ENCODE measurements at regions not wholly inside any gene's neighbourhood (a gene's known extent, or its start where the extent isn't known, plus 50 kb on each side); places are given as distances from the start of the nearest gene placed in this dataset.

DNA sequence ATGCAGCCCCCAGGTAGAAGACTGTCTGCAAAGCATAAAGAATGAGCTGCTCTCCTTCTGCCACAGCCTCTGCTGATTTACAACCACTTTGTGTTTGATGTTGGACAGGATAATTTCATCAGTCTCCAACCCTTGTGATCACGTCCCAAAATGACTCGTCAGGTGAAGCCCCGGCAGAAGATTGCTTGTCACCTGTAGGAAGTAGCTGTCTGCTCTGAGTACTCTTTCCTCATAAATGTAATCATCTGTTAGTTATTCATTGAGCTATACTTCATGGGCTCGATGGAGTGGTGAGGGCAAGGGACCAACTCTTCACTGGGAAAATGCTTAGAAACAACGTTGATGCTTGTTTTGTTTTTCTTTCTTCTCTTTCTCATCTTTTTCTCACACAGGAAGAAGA lies 290.9 kb upstream of the SP8 start:
- DNase-seq (no peak), ATAC-seq (ENCODE audit: low read depth) (no peak)
- H4K20me1 ChIP-seq (ENCODE audit: insufficient read depth, low read length), result no peaks in the 10 kb centered on the region
- H3K36me3 ChIP-seq (ENCODE audit: control insufficient read depth, insufficient read depth, low read length), result no peaks in the 10 kb centered on the region
- no peak overlapping the region for H3K9ac ChIP-seq (ENCODE audit: low read depth, low read length)
- no peak overlapping the region for H3K4me3 ChIP-seq (ENCODE audit: insufficient read depth, low read depth, low read length)
- H3K4me1 ChIP-seq (ENCODE audit: control insufficient read depth, insufficient read depth, low read length), result no peaks in the 10 kb centered on the region
- H3K23ac ChIP-seq (ENCODE audit: low read depth, low read length), result no peak overlapping the region
- no peak overlapping the region for H3K4ac ChIP-seq (ENCODE audit: low read depth, low read length)
- no peaks in the 10 kb centered on the region for H3K27me3 ChIP-seq (ENCODE audit: control insufficient read depth, insufficient read depth, low read length)
- H3K4me2 ChIP-seq (ENCODE audit: low read depth, low read length), result no peak overlapping the region
- H4K5ac ChIP-seq (ENCODE audit: low read depth, low read length), result no peak overlapping the region
- WGBS, 2 experiments (ENCODE audit: extremely low coverage in 2 of 2, insufficient read length in 1 of 2), result no CpG with 5 or more reads among the region's 5 CpGs
- H3K27ac ChIP-seq (ENCODE audit: insufficient read depth, low read length), result no peak overlapping the region
- H4K8ac ChIP-seq (ENCODE audit: low read depth in 2 of 2, low read length in 2 of 2), result no peak overlapping the region
- in situ Hi-C loops (cut with MboI; ENCODE audit: low sequenced_read_pairs) (no loop called here), intact Hi-C loops (cut with micrococcal nuclease) (no loop called here), dilution Hi-C loops (cut with HindIII; ENCODE audit: low sequenced_read_pairs, unreplicated experiment) (no loop called here)
- H3K9me3 ChIP-seq (ENCODE audit: control insufficient read depth, insufficient read depth, low read length), result peaks cover 17% of the 10 kb centered on the region
- H2BK5ac ChIP-seq (ENCODE audit: low read depth, low read length, poor library complexity, severe bottlenecking), result no peak overlapping the region
- H3K9me1 ChIP-seq (ENCODE audit: insufficient read depth, low read length), result no peaks in the 10 kb centered on the region
- no peak overlapping the region for H3K14ac ChIP-seq (replicated peaks; ENCODE audit: low read depth, low read length)
- ChIA-PET CTCF (no interaction called here), POLR2A (ENCODE audit: unreplicated experiment) (no interaction called here)
- H3K79me1 ChIP-seq (ENCODE audit: low read depth in 1 of 2, low read length in 2 of 2), result no peaks in the 10 kb centered on the region
- H2BK15ac ChIP-seq (ENCODE audit: low read depth, low read length), result no peak overlapping the region
- no peak overlapping the region for H2AK9ac ChIP-seq (replicated peaks; ENCODE audit: low read depth, low read length, poor library complexity)
- H4K91ac ChIP-seq (ENCODE audit: insufficient read depth, low read depth, low read length), result no peak overlapping the region
- no peak for TF ChIP-seq BHLHE40 (IDR thresholded peaks at IDR 0.05; ENCODE audit: low read depth, low read length)
- TF ChIP-seq RCOR1 (IDR thresholded peaks at IDR 0.05; ENCODE audit: insufficient replicate concordance, low read length), result no peak
- TF ChIP-seq MAZ (IDR thresholded peaks at IDR 0.05; ENCODE audit: borderline replicate concordance, low read depth, low read length), result no peak
- TF ChIP-seq NFE2L2 (IDR thresholded peaks at IDR 0.05; ENCODE audit: low read depth, low read length), result no peak
- no peak for TF ChIP-seq SMC3 (IDR thresholded peaks at IDR 0.05; ENCODE audit: low read depth, low read length)
- no peak for TF ChIP-seq RAD21 (IDR thresholded peaks at IDR 0.05; ENCODE audit: low read length)
- TF ChIP-seq, protein P1, sequence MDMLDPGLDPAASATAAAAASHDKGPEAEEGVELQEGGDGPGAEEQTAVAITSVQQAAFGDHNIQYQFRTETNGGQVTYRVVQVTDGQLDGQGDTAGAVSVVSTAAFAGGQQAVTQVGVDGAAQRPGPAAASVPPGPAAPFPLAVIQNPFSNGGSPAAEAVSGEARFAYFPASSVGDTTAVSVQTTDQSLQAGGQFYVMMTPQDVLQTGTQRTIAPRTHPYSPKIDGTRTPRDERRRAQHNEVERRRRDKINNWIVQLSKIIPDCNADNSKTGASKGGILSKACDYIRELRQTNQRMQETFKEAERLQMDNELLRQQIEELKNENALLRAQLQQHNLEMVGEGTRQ (IDR thresholded peaks at IDR 0.05; ENCODE audit: low read depth, low read length), result no peak
- TF ChIP-seq, protein P2, sequence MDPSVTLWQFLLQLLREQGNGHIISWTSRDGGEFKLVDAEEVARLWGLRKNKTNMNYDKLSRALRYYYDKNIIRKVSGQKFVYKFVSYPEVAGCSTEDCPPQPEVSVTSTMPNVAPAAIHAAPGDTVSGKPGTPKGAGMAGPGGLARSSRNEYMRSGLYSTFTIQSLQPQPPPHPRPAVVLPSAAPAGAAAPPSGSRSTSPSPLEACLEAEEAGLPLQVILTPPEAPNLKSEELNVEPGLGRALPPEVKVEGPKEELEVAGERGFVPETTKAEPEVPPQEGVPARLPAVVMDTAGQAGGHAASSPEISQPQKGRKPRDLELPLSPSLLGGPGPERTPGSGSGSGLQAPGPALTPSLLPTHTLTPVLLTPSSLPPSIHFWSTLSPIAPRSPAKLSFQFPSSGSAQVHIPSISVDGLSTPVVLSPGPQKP (IDR thresholded peaks at IDR 0.05; ENCODE audit: borderline replicate concordance, low read depth, low read length), result no peak
- no peak for TF ChIP-seq RFX5 (IDR thresholded peaks at IDR 0.05; ENCODE audit: low read depth, low read length)
- no peak for TF ChIP-seq POLR2A (IDR thresholded peaks at IDR 0.05; ENCODE audit: low read depth, low read length)
- no peak for TF ChIP-seq CEBPB (IDR thresholded peaks at IDR 0.05; ENCODE audit: low read depth, low read length)
- no peak for TF ChIP-seq MXI1 (IDR thresholded peaks at IDR 0.05; ENCODE audit: borderline replicate concordance, low read depth, low read length)
- TF ChIP-seq, protein P3, sequence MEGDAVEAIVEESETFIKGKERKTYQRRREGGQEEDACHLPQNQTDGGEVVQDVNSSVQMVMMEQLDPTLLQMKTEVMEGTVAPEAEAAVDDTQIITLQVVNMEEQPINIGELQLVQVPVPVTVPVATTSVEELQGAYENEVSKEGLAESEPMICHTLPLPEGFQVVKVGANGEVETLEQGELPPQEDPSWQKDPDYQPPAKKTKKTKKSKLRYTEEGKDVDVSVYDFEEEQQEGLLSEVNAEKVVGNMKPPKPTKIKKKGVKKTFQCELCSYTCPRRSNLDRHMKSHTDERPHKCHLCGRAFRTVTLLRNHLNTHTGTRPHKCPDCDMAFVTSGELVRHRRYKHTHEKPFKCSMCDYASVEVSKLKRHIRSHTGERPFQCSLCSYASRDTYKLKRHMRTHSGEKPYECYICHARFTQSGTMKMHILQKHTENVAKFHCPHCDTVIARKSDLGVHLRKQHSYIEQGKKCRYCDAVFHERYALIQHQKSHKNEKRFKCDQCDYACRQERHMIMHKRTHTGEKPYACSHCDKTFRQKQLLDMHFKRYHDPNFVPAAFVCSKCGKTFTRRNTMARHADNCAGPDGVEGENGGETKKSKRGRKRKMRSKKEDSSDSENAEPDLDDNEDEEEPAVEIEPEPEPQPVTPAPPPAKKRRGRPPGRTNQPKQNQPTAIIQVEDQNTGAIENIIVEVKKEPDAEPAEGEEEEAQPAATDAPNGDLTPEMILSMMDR (conservative IDR thresholded peaks at IDR 0.05; ENCODE audit: low read depth, low read length), result no peak
- TF ChIP-seq MAFK (IDR thresholded peaks at IDR 0.05; ENCODE audit: low read depth, low read length), result no peak
- no peak for TF ChIP-seq FOS (IDR thresholded peaks at IDR 0.05; ENCODE audit: low read depth, low read length)
- TF ChIP-seq CHD1 (IDR thresholded peaks at IDR 0.05; ENCODE audit: low read depth, low read length), result no peak
- no peak overlapping the region for H2BK120ac ChIP-seq (ENCODE audit: low read depth, low read length)
- H3K18ac ChIP-seq (ENCODE audit: low read depth, low read length), result no peak overlapping the region
- H3K56ac ChIP-seq (ENCODE audit: extremely low read depth, insufficient read depth, low read length), result no peak overlapping the region
- no peak overlapping the region for H2AK5ac ChIP-seq (ENCODE audit: low read depth, low read length)
- H2BK20ac ChIP-seq (ENCODE audit: low read depth, low read length), result no peak overlapping the region
- no TSS peak for BruUV-seq (replicated peaks)
- H2AFZ ChIP-seq (replicated peaks; ENCODE audit: low read length, poor library complexity), result no peak overlapping the region
